HG03095 (cell line): ENCODE measurements at regions not wholly inside any gene's neighbourhood (a gene's known extent, or its start where the extent isn't known, plus 50 kb on each side); places are given as distances from the start of the nearest gene placed in this dataset.

Experiments used
- ATAC-seq: cut with Tn5 transposase; IDR thresholded peaks from one replicate; pipeline ENCODE4 v1.9.1; 2021; ENCODE audit warnings: moderate library complexity; ENCODE audit not compliant: unreplicated experiment

GRCh38 chr2:8513601-8514273, 168.1 kb upstream of the ID2 start:
- ATAC-seq, result no peak

- no peak for ATAC-seq
Measured at GRCh38 chr2:8514274-8514662, 167.6 kb upstream of the ID2 start.

DNA sequence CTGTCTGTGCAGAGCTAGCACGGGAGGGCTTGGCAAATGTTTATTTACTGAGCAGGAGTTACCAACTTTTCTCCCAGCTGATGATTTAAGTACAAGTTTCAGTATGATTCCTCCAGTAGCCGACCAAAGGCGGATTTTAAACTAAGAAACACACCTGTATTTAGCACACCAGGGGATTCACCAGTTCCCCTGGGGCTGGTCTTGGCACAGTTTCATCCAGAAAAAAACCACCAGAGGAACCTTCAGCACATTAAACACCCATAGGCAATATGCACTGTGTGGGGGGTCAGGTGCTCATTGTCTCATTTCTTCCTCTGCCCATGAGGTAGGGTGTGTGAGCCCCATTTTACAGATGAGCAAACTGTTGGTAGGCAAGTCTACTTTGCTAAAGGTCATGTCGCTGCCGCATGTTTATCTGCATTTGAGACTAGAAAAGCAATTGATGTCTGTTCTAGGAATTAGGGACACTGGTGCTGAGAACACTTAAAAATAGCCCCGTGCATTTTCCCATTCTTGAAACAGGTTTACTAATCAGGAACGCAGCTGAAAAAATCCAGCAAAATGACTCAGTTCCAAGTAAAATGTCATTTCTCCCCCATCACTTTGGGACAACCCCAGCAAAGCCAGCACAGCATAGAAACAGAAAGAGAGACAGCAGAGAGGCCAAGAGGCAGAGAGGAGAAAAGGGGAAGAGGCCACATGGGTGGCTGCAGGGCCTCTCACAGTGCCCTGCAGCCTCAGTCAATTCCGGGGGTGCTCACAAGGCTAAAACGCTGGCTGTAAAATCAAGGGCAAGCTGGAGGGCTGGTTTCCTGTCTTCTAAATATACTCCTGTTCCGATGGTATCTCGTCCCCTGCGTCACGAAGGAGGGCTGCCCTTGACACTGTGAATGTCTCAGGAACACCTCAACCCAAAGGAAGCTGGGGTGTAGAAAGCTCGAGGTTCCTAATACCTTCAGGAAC, 166.8 kb upstream of the ID2 start:
- ATAC-seq, result peak; percentile 68

DNA sequence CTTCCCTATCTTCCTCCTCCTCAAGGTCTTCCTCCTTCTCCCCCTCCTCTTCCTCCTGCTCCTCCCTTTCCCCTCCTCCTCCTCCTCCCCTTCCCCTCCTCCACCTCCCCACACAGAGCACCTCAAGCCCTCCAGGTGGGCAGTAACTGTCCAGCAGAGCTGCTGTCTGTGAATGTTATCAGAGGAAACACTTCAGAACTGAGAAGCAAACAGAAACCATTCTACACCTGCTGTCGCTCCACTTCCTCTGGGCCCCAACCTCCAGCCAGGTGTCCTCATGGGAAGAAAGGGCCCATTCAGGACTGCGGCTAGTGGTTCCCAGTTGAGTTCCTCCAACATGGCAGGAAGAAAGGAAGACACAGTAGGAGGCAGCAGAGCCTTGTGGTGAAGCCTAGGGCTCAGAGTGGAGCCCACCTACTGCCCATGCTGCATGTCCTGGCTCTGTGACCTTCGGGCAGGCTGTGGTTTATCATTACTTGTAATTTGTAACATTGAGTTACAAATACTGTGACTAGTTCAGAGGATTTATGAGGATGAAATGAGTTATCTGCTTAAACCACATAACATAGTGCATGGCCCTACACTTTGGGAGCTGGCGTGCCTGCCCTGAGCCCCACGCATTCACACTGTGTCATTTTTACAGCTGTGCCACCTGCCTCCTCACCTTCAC, 165.9 kb upstream of the ID2 start:
- peak; percentile 39 for ATAC-seq

- no peak for ATAC-seq
Measured at GRCh38 chr2:8517850-8518498, 163.9 kb upstream of the ID2 start.

DNA sequence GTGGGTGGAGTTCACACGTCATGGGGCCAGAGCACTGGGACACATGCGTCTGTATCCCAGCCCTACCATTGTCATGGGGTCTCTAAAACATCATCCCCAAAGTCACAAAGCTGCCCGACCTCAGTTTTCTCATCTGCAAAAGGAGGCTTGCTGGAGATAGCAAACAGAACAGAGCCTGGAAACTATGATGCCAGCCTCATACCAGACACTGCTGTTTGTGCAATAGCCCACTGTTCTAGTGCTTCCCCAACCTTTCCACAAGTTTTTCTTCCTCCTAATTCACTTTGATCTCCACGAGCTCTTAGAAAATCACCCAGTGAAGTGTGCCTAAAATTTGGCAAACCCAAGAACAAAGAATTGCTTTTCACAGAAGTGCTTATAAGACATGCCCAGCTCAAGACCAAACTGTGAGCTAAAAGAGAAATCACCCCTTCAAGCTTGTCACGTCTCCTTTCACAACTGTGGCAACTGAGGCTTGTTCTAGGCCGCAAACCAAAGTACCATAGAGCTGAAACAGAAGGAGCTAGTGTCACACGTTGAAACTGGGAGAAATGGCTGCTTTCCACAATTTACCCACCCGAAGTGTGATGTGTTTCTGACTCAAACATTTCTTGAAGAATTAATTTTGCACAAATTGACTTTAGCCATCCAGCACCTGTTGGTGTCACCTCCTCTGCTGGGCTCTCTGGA, 162.7 kb upstream of the ID2 start:
- ATAC-seq, result no peak

GRCh38 chr2:8520791-8521344, 161.0 kb upstream of the ID2 start:
- no peak for ATAC-seq

DNA sequence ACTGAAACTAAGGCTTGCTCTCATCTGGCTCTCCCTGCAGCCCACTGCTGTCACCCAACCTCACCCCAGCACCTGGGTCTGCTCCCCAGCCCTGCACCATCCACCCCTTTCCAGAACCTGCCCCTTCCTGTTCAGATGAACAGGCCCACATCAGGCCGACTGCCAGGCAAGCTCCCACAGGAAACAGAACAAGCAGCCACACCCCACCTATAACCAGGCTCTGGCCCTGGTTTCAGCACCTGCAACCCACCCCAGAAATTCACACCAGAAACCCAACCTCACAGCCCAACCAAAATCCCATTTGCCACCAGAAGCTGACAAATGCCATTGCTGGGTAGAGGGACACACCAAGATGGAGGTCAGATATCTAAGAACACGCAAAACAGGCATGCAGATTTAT, 159.2 kb upstream of the ID2 start:
- ATAC-seq, result no peak

GRCh38 chr2:8524388-8524787, 157.5 kb upstream of the ID2 start:
- ATAC-seq, result no peak

GRCh38 chr2:8524823-8525222, 157.0 kb upstream of the ID2 start:
- no peak for ATAC-seq

DNA sequence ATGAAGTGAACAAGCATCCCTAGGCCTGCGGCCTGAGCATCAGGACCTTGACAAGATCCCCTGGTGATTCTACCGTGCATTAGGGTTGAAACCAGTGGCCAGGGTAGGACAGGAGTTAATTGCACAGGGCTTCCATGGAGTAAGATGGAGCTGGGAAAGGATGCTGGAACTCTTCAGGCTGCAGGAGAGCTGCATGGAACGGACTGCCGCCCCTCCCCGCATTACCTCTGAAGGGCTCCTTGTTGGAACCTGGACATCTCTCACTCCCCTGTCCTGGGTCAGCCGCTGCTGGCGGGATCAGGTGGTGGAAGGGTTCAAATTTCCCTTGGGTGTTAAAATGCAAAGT, 156.6 kb upstream of the ID2 start:
- ATAC-seq, result no peak

DNA sequence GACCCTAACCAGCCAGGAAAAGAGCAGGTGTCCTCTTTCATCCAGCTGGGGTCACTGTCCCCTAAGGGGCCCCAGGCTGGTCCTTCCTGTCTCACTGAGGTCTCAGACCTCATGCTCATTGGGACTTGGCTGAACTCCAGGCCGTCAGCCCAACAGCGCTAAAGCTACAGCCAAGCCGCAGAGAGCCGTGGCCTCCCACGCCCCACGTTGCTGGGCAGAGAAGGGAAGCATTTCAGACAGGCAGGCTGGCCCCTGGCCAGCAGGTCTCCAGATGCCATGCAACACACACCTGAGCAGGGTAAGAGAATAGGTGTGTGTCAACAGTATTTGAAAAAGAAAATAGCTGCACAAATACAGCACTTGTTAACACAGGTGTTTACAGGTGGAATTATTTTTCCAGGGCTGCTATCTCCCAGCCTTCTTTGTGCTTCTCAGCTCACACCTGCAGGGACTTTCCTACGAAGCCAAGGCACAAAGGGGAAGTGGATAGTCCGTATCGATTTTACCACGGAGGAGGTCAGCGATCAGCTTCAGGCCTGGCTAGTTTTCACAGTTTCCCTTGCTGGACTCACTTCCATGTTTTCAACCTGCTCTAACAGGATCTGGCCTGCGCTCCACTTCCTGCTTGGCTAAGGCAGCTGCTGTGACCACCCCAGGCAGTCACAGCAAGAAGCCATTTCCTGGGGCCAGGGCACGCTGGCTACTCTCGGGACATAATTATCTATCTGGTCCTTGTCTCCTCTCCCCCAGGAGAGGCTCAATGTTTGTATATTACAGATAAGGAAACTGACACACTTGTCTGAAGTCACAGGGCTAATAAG, 156.1 kb upstream of the ID2 start:
- ATAC-seq, result peak; percentile 74

GRCh38 chr2:8526403-8526696, 155.5 kb upstream of the ID2 start:
- ATAC-seq, result no peak

- no peak for ATAC-seq
Measured at GRCh38 chr2:8527031-8527430, 154.8 kb upstream of the ID2 start.

DNA sequence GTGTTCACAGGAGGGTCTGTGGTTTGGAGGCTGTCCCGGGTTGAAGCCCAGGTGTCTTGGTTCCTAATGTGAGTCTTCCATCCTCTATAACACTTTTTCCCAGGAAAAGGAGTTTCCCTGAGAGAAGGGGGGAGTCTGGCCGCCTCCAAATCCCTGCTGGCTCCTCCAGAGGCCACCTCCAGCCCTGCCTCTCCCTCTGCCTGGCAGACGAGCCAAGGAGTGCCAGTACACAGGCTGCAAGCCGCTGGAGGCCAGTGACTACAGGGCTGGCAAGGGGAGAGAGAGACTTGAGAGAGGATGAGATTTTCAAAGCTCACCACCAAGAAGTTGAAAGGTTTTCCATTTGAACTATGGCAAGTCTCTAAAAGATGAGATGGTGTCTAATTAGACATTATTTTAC, 154.2 kb upstream of the ID2 start:
- no peak for ATAC-seq

GRCh38 chr2:8528863-8529262, 153.0 kb upstream of the ID2 start:
- ATAC-seq, result no peak

- ATAC-seq, result no peak
Measured at GRCh38 chr2:8529706-8530277, 152.1 kb upstream of the ID2 start.

GRCh38 chr2:8531481-8531880, 150.4 kb upstream of the ID2 start:
- ATAC-seq, result no peak

DNA sequence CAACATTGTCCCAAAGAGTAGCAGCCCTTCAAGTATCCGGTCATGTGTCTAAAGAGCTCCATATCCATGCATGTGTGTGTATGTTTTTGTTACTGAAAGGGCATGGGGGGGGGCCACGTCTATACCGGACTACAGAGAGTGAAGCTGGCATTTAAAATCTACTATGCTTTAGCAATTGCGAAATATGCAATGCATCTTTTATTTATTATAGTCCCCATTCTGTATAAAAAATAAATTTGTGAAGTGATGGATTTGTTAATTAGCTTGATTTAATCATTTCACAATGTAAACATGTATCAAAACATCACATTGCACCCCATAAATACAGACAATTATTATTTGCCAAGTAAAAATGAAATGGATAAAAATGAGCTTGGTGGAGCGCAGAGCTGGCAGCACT, 149.4 kb upstream of the ID2 start:
- no peak for ATAC-seq

DNA sequence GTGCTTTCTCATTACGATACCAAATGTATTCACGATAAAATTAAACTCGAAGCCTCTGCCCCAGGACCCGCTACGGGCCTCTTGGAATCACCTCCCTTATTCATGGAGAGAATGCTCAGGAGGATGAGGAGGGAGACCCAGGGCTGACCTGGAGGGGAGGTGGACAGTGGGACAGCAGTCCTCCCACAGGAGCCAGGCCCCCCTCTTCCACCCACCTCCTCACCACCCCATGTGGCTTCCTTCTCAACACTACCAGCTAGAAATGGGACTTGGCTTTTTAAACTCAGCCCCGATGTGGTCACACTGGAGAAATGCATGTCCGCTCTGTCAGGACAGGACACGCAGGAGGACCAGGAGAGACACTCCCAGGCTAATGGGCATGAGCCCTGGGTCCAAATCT, 147.9 kb upstream of the ID2 start:
- ATAC-seq, result no peak
